Trophoblast cell (in vitro differentiated cells and primary cell): ENCODE measurements at regions not wholly inside any gene's neighbourhood (a gene's known extent, or its start where the extent isn't known, plus 50 kb on each side); places are given as distances from the start of the nearest gene placed in this dataset.
"Not testable (repeated sequence)": the region's sequence is repeated elsewhere in the genome, so short reads cannot be mapped to it uniquely, and the experiment has no call there.

Source experiments
- DNase-seq, 2 donors: peaks; one replicate each; pipeline ENCODE4 v3.0.0-alpha.2; 2016
- H2AFZ ChIP-seq: 2 replicates; pipeline ENCODE4 v1.6.1; 2013; ENCODE audit warnings: low read length, moderate library complexity, mild to moderate bottlenecking; ENCODE audit not compliant: insufficient read depth, poor library complexity
- H2AK5ac ChIP-seq: 2 replicates; pipeline ENCODE4 v1.6.1; 2013; ENCODE audit warnings: mild to moderate bottlenecking, low read length
- H2BK120ac ChIP-seq: 2 replicates; pipeline ENCODE4 v1.6.1; 2013; ENCODE audit warnings: low read length, mild to moderate bottlenecking, moderate library complexity; ENCODE audit not compliant: insufficient read depth, poor library complexity
- H2BK12ac ChIP-seq: 2 replicates; pipeline ENCODE4 v1.6.1; 2013; ENCODE audit warnings: mild to moderate bottlenecking, low read length, moderate library complexity
- H2BK5ac ChIP-seq: 2 replicates; pipeline ENCODE4 v1.6.1; 2013; ENCODE audit warnings: low read length, low read depth, moderate library complexity, mild to moderate bottlenecking; ENCODE audit not compliant: poor library complexity
- H3K14ac ChIP-seq: 2 replicates; pipeline ENCODE4 v1.6.1; 2013; ENCODE audit warnings: mild to moderate bottlenecking, low read length
- H3K18ac ChIP-seq: 2 replicates; pipeline ENCODE4 v1.6.1; 2013; ENCODE audit warnings: mild to moderate bottlenecking, low read length
- H3K23ac ChIP-seq: 2 replicates; pipeline ENCODE4 v1.6.1; 2013; ENCODE audit warnings: low read length
- H3K27ac ChIP-seq: 2 replicates; pipeline ENCODE4 v1.5.1; 2013; ENCODE audit warnings: low read depth, mild to moderate bottlenecking, inconsistent platforms, low read length, moderate library complexity
- H3K27me3 ChIP-seq: 2 replicates; pipeline ENCODE4 v1.6.1; 2013; ENCODE audit warnings: inconsistent platforms, mild to moderate bottlenecking, low read length, moderate library complexity; ENCODE audit not compliant: insufficient read depth
- H3K36me3 ChIP-seq, 2 experiments: 1 replicate in 1 of 2; 2 replicates in 1 of 2; pipeline ENCODE4 v1.6.1; 2013; ENCODE audit warnings: low read length in 2 of 2, mild to moderate bottlenecking in 2 of 2, moderate library complexity in 1 of 2; ENCODE audit not compliant: insufficient read depth in 2 of 2, control insufficient read depth in 1 of 2
- H3K4ac ChIP-seq: 2 replicates; pipeline ENCODE4 v1.6.1; 2013; ENCODE audit warnings: low read depth, mild to moderate bottlenecking, low read length, moderate library complexity
- H3K4me1 ChIP-seq, 2 experiments: 1 replicate in 1 of 2; 2 replicates in 1 of 2; pipeline ENCODE4 v1.6.1; 2013; ENCODE audit warnings: low read length in 2 of 2, mild to moderate bottlenecking in 2 of 2, moderate library complexity in 1 of 2; ENCODE audit not compliant: insufficient read depth in 2 of 2, control insufficient read depth in 1 of 2
- H3K4me2 ChIP-seq: 2 replicates; pipeline ENCODE4 v1.6.1; 2013; ENCODE audit warnings: inconsistent platforms, mild to moderate bottlenecking, low read length, moderate library complexity
- H3K4me3 ChIP-seq: 2 replicates; pipeline ENCODE4 v1.5.1; 2013; ENCODE audit warnings: mild to moderate bottlenecking, low read depth, low read length, inconsistent platforms
- H3K79me1 ChIP-seq: one replicate; pipeline ENCODE4 v1.6.1; 2013; ENCODE audit warnings: low read length
- H3K79me2 ChIP-seq: 2 replicates; pipeline ENCODE4 v1.6.1; 2013; ENCODE audit warnings: low read length, mild to moderate bottlenecking; ENCODE audit not compliant: control insufficient read depth, insufficient read depth, poor library complexity
- H3K9ac ChIP-seq: 2 replicates; pipeline ENCODE4 v1.6.1; 2013; ENCODE audit warnings: mild to moderate bottlenecking, low read length
- H3K9me3 ChIP-seq: 2 replicates; pipeline ENCODE4 v1.6.1; 2013; ENCODE audit warnings: low read depth, mild to moderate bottlenecking, control low read depth, inconsistent platforms, low read length; ENCODE audit not compliant: insufficient read depth
- H4K12ac ChIP-seq: 2 replicates; pipeline ENCODE4 v1.6.1; 2013; ENCODE audit warnings: low read depth, mild to moderate bottlenecking, low read length, moderate library complexity
- H4K8ac ChIP-seq: 2 replicates; pipeline ENCODE4 v1.6.1; 2013; ENCODE audit warnings: low read depth, mild to moderate bottlenecking, low read length, moderate library complexity
- H4K91ac ChIP-seq: one replicate; pipeline ENCODE4 v1.6.1; 2013; ENCODE audit warnings: low read depth, mild to moderate bottlenecking, low read length, moderate library complexity
- whole genome bisulfite sequencing: extraction: QIAGEN DNeasy Blood & Tissue Kit; methylation state at CpG from one replicate; pipeline ENCODE4 v1.1.7; 2013; ENCODE audit warnings: missing lambda C conversion rate; ENCODE audit not compliant: insufficient read length, insufficient coverage; ENCODE audit errors: extremely low coverage; 5-methylcytosine and 5-hydroxymethylcytosine counted together

- Histone ChIP-seq H2BK12ac (no peak overlapping the region), H2AK5ac (no peak overlapping the region), H3K4me3 (peak overlapping the region; percentile 59), H3K79me1 (no peaks in the 10 kb centered on the region), H4K8ac (no peak overlapping the region), H3K23ac (no peak overlapping the region), H3K27ac (no peak overlapping the region), H3K27me3 (no peaks in the 10 kb centered on the region), H3K9ac (no peak overlapping the region), H3K4ac (no peak overlapping the region), H3K36me3 (no peaks in the 10 kb centered on the region), H2BK5ac (no peak overlapping the region), H3K4me2 (no peak overlapping the region), H3K14ac (no peak overlapping the region), H3K9me3 (peaks cover 4% of the 10 kb centered on the region), H2BK120ac (no peak overlapping the region), H3K79me2 (no peaks in the 10 kb centered on the region), H3K4me1 (peaks cover 0 to 4% of the 10 kb centered on the region in 2 experiments), H4K12ac (no peak overlapping the region), H3K18ac (no peak overlapping the region), H4K91ac (no peak overlapping the region), H2AFZ (no peak overlapping the region)
- WGBS = no CpG with 5 or more reads among the region's 7 CpGs
- DNase-seq = no peak
These were observed 297.9 kb downstream of the MED10 start for GRCh38 chr5:6080436-6080835.

- H3K79me2 ChIP-seq = no peaks in the 10 kb centered on the region
- H3K4ac ChIP-seq = no peak overlapping the region
- no peak overlapping the region for H3K27ac ChIP-seq
- H2BK120ac ChIP-seq = no peak overlapping the region
- H3K9me3 ChIP-seq = peaks cover 4% of the 10 kb centered on the region
- no peak overlapping the region for H4K8ac ChIP-seq
- H3K23ac ChIP-seq = no peak overlapping the region
- WGBS = no CpG with 5 or more reads among the region's 5 CpGs
- no peaks in the 10 kb centered on the region for H3K27me3 ChIP-seq
- no peaks in the 10 kb centered on the region for H3K79me1 ChIP-seq
- no peak overlapping the region for H3K14ac ChIP-seq
- H3K4me2 ChIP-seq = no peak overlapping the region
- H2AK5ac ChIP-seq = no peak overlapping the region
- H3K36me3 ChIP-seq = no peaks in the 10 kb centered on the region
- H2BK12ac ChIP-seq = no peak overlapping the region
- DNase-seq = no peak
- no peak overlapping the region for H4K91ac ChIP-seq
- H2AFZ ChIP-seq = no peak overlapping the region
- H4K12ac ChIP-seq = no peak overlapping the region
- H3K9ac ChIP-seq = no peak overlapping the region
- H3K4me3 ChIP-seq = no peak overlapping the region
- H3K4me1 ChIP-seq = peaks cover 0 to 4% of the 10 kb centered on the region in 2 experiments
- H3K18ac ChIP-seq = no peak overlapping the region
- no peak overlapping the region for H2BK5ac ChIP-seq
These were observed 299.5 kb downstream of the MED10 start for GRCh38 chr5:6078881-6079280.

GRCh38 chr5:6076341-6077239 is 301.8 kb downstream of the MED10 start:
- Histone ChIP-seq H2AK5ac (no peak overlapping the region), H3K27me3 (no peaks in the 10 kb centered on the region), H3K79me1 (no peaks in the 10 kb centered on the region), H3K14ac (no peak overlapping the region), H3K23ac (no peak overlapping the region), H4K12ac (no peak overlapping the region), H4K8ac (no peak overlapping the region), H3K79me2 (no peaks in the 10 kb centered on the region), H3K4me3 (no peak overlapping the region), H3K4me1 (peaks cover 0 to 3% of the 10 kb centered on the region in 2 experiments), H3K9me3 (peaks cover 4% of the 10 kb centered on the region), H3K18ac (no peak overlapping the region), H4K91ac (no peak overlapping the region), H3K4ac (no peak overlapping the region), H2BK12ac (no peak overlapping the region), H3K9ac (no peak overlapping the region), H2AFZ (no peak overlapping the region), H2BK5ac (no peak overlapping the region), H3K4me2 (no peak overlapping the region), H2BK120ac (no peak overlapping the region), H3K27ac (no peak overlapping the region), H3K36me3 (no peaks in the 10 kb centered on the region)
- no CpG with 5 or more reads among the region's 7 CpGs for WGBS
- no peak for DNase-seq

- WGBS = no CpG with 5 or more reads among the region's 4 CpGs
- not testable (repeated sequence) for H4K91ac ChIP-seq, H3K4me3 ChIP-seq
These were observed 305.9 kb downstream of the MED10 start for GRCh38 chr5:6072488-6072887.

More at GRCh38 chr5:6072488-6072887, 305.9 kb downstream of the MED10 start:
- not testable (repeated sequence) for H2BK120ac ChIP-seq, H3K4ac ChIP-seq, H2BK5ac ChIP-seq, H3K9me3 ChIP-seq, DNase-seq, H2BK12ac ChIP-seq, H3K14ac ChIP-seq, H3K36me3 ChIP-seq, H3K4me1 ChIP-seq, H3K27ac ChIP-seq, H2AK5ac ChIP-seq, H3K4me2 ChIP-seq, H3K79me1 ChIP-seq, H3K18ac ChIP-seq, H2AFZ ChIP-seq, H4K12ac ChIP-seq, H3K9ac ChIP-seq, H3K23ac ChIP-seq, H4K8ac ChIP-seq, H3K27me3 ChIP-seq, H3K79me2 ChIP-seq
